GM18499 (cell line): ENCODE measurements at regions not wholly inside any gene's neighbourhood (a gene's known extent, or its start where the extent isn't known, plus 50 kb on each side); places are given as distances from the start of the nearest gene placed in this dataset.

ENCODE experiments used
- ATAC-seq: cut with Tn5 transposase; IDR thresholded peaks from one replicate; pipeline ENCODE4 v1.9.1; 2021; ENCODE audit warnings: moderate number of reproducible peaks; ENCODE audit not compliant: insufficient read depth, unreplicated experiment

GRCh38 chr9:118962426-118962825 is 406.8 kb downstream of the BRINP1 start:
- ATAC-seq, result no peak

- ATAC-seq, result no peak
Observed at GRCh38 chr9:118963674-118964073, 405.6 kb downstream of the BRINP1 start.

GRCh38 chr9:118967901-118968300 is 401.3 kb downstream of the BRINP1 start:
- ATAC-seq, result no peak

DNA sequence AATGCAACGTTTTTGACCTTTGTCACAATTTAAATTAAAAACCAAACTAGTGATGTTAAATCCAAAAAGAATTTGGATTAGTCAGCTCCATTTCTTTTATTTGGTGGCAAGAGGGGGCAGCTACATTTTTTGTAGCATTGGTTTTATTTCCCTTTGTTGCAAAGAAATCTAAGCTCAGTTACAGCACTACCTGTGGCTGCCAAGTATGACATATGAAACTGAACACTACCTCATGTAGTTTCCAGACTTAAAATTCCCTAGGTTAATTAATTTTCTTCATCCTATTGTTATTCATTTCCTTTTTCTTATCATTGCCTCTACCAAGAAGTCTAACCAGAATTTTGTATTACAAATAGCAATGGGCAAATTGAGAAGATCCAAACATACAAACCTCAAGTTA is 393.5 kb downstream of the BRINP1 start:
- ATAC-seq, result no peak

DNA sequence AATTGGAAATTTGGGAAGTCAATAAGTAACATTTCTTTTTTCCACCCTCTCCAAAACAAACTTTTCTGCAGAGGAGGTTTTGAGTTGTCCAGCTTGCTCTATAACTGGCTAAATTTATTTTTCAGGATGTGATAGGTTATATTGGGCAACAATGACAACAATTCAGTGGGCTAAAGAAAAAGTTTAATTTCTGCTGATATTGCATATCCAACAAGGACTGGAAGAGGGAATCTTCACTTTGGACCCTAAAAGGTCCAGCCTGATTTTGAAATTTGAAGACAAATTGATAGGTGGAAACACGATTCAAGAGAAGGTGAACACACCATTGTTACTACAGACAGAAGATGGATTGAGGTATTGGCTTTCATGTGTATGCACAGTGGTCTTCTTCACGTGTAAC is 393.1 kb downstream of the BRINP1 start:
- no peak for ATAC-seq

DNA sequence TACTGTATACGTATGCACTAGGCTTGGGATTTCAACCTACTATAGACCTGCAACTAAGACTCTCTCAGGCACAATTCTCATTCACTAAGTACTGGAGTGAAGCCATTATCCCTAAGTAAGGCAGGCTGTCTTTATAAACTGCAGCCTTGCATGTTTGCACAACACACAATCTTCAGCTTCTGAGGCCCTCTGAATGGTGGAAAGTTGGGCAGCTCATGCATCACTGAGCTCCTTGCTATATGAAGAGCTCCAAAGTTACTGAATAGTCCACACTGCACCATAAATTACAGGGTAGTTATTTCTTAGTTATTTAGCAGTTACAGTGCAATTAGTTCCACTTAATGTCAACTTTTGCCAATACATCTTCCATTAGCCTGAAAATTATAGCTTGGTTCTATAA is 384.6 kb downstream of the BRINP1 start:
- no peak for ATAC-seq

DNA sequence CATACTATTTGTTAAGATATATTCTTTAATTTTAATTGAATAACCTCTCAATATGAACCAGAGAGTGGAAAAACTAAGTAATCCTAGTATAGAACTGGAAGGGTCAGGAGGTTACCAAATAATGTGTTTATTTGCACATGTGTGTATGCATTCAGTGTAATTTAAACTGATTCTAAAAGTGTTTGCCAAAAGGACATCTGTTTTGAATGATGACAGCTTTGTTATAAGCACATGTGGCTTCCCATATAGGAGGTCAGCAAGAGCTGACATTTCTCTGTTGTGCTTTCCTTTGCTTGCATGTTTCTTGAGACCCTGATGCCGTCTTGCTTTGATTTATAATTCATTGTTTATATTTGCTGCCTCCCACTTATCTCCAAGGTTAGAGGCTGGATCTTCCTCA is 383.4 kb downstream of the BRINP1 start:
- ATAC-seq, result no peak

DNA sequence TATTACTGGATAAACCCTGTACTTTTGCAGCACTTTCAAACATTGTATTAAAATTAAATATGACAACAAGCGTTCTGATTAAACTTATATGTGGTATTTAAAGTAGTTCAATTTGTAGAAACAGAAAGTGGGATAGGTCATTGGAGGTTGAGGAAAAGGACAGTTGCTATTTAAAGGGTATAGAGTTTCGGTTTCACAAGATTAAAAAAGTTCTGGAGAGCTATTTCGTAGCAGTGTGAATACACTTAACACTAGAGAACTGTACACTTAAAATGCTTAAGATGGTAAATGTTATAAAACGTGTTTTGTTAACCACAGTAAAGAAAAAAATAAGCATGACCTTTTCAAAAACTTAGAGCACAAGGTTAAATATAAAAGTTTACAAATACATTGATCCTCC is 382.1 kb downstream of the BRINP1 start:
- ATAC-seq, result no peak

DNA sequence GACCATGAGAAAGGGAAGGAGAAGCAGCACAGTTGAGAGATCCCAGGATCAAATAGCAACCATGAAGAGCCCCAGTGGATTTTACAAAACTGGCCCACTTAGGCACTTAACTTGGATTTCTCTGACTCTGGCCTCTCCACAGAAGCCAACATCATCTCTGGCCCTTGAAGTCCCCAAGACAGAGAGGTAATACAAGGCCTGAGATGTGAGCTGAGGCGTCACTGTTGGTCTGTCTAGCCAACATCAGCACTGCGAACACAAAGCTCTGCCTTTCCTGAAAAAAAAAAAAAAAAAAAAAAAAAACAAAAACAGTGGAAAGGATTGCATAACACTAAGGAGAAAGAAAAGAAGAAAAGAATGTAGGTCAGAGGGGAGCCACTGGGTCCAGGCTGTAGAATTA is 378.3 kb downstream of the BRINP1 start:
- ATAC-seq, result no peak

DNA sequence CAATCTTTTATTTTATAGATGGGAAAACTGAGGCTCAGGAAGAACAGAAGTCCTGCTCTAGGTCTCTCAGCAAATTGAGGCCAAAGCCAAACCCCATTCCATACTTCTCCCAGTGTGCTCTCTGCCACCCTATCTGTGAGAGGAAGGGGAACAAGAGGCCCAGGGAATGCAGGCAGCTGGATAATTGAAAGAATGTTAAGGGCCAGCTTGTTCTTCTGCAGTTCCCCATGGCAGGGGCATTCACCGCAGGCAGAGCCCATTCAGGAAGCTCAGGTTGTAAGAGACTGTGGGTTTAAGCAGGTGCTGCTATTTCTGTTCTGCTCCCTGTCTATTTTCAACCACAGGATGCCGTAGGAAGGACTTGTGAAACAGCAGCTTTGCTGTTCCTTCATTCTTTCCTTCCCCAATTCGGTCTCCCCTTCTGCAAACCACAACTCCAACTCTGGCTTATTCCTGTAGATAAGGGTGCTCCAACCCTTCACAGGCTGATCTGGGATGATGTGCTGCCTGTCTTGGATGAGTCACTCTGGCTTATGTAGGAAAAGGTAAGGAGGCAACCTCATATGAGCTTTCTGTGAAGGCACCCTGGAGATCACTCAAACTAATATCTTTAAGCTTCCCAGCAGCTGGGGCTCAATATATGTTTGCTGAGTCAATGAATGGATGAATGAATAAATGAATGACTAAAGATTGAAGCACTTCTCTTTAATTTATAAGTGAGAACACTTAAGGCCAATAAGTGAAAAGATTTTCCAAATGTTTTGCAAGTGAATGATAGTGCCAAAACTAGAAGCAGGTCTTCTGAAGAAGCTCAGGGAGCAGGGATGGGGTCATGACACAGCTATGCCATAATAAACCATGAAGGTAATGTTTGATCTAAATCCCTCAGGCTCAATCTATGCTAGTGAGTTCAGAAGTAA is 377.6 kb downstream of the BRINP1 start:
- no peak for ATAC-seq

DNA sequence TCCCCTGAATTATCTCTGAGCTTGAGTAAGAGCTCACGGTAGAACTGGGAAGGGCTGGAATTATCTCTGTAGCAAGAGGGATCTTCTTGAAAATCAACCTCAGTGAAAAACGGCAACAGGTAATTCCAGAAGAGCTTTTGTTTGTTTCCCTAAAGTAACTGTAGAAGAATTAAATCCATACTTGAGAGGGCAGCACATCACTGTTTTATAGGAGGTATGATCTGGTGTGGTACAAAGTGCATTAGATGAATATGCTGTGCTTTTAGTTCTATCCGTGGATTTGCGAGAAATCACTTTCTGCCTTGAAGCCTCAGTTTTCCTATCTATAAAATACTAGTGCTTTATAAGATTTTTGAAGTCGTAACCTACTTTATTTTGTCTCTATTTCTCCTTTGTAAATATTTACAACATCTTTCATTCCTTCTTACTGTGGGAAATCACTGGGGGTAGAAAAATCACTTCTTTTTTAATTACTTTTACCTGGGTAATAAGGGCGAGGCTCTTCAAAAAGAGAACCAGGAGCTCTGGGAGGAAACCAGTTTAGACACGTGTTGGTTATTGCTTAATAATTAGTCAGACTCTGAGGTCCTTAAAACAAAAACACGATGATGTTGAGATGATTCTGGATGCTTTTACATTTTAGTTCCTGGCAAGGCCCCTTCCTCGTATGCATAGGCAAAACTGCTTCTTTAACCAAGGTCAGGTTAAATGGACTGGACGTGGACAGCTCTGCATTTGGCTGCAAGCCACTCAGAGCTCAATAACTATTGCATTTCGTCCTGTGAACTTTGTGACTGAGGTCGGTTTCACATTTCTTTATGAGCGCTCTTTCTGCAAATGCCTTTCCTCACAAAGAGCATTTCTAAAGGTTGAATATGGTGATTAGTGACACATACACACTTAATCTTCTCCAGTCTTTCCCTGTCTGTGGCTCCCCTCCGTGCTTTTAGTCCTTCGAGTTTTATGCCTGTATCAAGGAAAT is 376.1 kb downstream of the BRINP1 start:
- no peak for ATAC-seq

- ATAC-seq, result no peak
Observed at GRCh38 chr9:118993965-118994364, 375.3 kb downstream of the BRINP1 start.

- no peak for ATAC-seq
Observed at GRCh38 chr9:119002491-119002890, 366.7 kb downstream of the BRINP1 start.

- ATAC-seq, result no peak
Observed at GRCh38 chr9:119003201-119003611, 366.0 kb downstream of the BRINP1 start.

- ATAC-seq, result no peak
Observed at GRCh38 chr9:119003882-119004617, 365.2 kb downstream of the BRINP1 start.

- ATAC-seq, result no peak
Observed at GRCh38 chr9:119004618-119004990, 364.6 kb downstream of the BRINP1 start.

DNA sequence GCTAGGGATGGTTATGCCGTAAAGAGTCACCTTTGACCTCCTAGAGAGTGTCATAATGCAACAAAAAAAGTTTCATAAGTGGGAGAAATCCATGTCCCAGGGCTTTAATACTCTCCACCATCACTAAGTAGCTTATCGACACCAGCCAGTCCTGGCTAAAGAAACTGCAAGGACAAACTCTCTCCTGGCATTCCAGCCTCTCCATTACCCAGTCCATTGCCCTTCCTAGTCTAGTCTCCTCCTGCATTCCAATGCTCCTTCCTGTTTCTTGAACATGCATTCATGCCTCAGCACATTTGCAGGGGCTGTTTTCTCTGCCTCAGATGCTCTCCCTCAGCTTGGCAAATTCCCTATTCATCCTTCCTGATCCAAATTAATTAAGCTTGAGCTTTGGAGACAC is 364.1 kb downstream of the BRINP1 start:
- ATAC-seq, result no peak

DNA sequence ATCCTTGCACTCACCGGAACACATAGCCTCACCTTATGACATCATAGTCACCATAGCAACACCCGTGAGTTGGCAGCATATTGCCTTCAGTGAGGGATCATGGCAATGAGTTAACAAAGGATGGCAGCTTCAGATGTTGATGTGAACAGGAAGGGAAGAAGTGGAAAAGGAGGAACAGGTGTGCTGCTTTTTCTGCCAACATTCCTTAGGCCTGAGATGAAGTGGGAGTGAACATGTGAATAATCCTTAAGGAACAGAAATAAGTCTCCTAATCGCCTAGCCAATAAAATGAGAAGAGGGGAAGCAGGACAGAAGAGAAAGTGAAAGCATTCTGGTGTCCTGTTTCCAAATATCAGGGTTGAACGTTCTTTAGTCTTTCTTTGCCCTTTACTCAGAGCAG is 360.0 kb downstream of the BRINP1 start:
- ATAC-seq, result no peak

DNA sequence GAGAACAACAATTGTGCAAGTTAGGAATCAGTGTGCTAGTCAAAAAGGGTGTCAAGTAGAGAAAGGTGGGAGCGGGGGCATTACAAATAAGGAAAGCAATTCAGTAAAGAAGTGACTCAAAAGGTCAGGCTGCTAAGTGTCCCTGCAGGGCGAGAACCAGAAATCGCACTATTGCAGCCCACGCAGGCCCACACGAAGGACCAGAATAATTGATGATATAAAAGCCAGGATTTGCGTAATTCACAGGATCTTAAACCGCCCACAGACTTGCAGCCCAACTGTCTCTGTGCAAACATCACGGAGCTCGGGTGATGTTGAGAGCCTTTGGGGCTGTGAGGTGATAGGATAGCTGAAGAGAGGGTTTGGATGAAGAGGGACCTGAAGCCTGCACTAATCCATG is 349.0 kb downstream of the BRINP1 start:
- ATAC-seq, result no peak

DNA sequence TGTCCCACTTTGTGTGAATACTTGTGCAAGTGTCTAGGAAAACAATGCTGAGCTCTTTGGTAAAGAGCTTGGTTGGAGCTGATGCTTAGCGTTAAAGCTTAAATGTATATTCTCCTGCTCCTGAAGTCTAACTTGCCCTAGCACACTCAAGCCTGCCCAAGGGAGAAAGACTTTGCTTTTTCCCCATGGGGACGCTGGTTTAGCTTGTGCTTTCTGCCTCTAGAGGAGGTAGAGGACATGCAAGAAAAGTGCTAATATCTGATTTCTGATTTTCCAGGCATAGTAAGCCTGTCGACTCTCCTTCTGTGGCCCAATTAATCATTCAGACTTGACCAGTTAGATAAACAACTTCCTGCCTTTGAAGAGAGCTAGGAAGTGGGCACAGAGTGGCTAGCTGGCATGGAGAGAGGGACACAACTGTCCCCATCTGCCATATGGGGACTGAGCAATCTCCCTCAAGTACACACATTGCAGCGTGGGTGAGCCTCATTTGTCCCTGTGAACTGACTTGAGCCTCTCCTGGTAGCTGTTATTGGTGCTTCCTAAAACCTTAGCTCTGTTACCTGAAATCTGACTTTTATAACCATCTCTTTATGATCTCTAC is 348.4 kb downstream of the BRINP1 start:
- ATAC-seq, result no peak
